Stimulated activated CD4-positive, alpha-beta T cell treated with anti-CD3 and anti-CD28 coated beads, Interleukin-4, amount 100 ng/mL, for 48 hours (primary cell): ENCODE measurements at regions not wholly inside any gene's neighbourhood (a gene's known extent, or its start where the extent isn't known, plus 50 kb on each side); places are given as distances from the start of the nearest gene placed in this dataset.
"Not testable (repeated sequence)": the region's sequence is repeated elsewhere in the genome, so short reads cannot be mapped to it uniquely, and the experiment has no call there.

Source experiments
- DNase-seq, 2 donors: peaks; one replicate each; pipeline ENCODE4 v3.0.0-alpha.2; 2020; ENCODE audit warnings: low read depth in 2 of 2

GRCh38 chr9:42239445-42240260 is 56.2 kb downstream of the SPATA31A6 start:
- not testable (repeated sequence) for DNase-seq

- not testable (repeated sequence) for DNase-seq
Observed at GRCh38 chr9:42240261-42240579, 56.8 kb downstream of the SPATA31A6 start.

DNA sequence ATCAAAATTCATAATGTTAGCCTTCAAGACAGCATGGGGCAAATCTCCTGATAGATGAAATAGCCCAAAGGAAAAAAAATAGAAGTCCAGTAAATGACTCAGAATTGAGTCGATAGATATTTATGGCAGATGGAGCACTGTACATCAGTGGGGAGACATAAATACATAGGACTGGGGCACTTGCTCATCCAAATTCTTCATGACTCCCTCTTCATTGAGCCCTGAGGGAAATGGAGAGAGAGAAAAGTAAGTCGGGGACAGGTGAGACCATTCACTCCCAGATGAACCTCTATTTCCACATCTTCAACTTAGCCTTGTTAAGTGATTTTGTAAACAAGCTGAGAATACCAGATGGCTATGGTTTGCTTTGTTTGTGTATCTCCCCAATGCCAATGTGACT is 59.8 kb downstream of the SPATA31A6 start:
- not testable (repeated sequence) for DNase-seq

DNA sequence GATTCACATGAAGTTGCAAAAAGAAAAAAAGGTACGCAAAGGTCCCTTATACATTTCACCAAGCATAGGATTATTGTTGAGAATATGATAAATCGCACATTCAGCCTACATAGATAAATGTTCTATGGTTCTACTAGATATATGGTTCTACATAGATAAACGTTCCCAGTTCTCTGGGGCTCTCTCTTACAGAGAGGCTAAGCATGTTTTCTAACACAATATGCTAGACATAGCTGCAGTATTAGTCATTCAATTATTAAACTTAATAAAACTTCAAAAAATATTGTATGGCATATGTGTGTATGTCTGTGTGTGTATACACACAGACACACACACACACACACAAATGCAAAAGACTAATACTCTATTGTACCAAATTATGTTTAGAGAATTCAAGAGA is 60.4 kb downstream of the SPATA31A6 start:
- not testable (repeated sequence) for DNase-seq

GRCh38 chr9:42268729-42269128 is 85.3 kb downstream of the SPATA31A6 start:
- DNase-seq, result not testable (repeated sequence)

DNA sequence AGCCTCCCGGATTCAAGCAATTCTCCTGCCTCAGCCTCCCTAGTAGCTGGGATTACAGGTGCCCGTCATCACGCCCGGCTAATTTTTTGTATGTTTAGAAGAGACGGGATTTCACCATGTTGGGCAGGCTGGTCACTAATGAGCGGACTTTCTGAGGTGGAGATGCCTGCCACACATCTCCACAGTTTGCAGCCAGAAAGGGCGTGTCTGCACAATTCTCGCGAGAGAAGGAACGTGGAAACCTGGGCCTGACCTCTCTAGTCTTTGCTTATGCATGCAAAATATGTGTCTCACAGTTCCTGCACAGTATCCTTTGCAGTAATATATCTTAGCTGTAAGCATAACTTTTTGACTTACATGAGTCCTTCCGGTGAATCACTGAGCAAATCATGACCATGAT is 85.7 kb downstream of the SPATA31A6 start:
- DNase-seq, result not testable (repeated sequence)

DNA sequence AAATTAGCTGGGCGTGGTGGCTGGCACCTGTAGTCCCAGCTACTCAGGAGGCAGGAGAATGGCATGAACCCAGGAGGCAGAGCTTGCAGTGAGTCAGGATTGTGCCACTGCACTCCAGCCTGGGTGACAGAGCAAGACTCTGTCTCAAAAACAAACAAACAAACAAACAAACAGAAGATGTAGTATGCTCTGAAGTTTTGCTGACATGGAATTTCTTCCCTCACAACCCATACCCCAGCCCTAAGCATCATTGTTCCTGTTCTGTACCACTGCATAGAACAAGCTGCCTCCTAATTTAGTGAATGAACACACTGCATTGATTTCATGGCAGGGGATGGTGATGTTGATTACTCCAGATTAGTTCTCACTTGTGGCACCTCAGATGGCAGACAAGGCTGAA is 89.7 kb downstream of the SPATA31A6 start:
- not testable (repeated sequence) for DNase-seq

- DNase-seq, result no peak
Observed at GRCh38 chr9:42275141-42275540, 91.7 kb downstream of the SPATA31A6 start.

DNA sequence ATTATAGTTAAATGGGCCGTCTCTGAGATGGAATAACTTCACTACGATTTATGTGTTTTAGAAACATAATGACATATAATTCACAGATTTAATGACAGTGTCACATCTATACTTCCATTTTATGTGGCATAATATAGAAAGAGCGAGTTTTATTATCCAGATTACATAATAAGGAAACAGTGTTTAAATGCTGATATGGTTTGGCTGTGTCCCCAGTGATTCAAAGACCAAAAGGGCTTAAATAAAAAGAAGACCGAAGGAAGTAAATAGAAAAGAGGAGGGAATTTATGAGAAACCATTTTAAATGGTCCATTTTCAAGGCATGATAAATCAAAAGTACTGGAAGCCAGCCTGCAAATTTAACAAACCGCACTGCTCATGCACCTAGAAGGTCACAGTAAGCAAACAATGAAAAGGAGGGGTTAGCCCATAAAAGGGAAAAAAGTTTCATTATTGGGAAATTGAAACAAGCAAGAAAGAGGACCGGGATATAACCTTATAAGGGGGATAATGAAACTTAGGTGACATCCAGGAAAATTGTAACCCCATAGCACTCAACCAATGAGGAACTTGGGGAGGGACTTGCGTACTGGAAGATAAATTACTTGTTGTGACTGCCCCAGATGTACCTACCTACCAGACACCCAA is 99.2 kb downstream of the SPATA31A6 start:
- not testable (repeated sequence) for DNase-seq

DNA sequence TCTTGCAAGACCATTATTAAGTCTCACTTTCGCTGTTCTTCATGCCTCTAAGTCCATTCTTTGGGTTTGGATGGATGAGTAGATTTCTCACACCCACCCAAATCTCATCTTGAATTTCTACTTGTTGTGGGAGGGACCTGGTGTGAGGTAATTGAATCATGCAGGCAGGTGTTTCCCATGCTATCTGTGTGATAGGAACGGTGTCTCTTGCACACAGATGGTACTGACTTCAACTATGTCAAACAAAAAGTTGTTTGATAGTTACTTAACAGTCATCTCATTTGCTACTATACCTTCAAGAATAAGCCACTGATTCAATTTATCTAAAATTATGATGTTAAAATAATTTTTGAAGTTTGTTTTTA is 99.7 kb downstream of the SPATA31A6 start:
- not testable (repeated sequence) for DNase-seq

GRCh38 chr9:42286145-42286845 is 102.8 kb downstream of the SPATA31A6 start:
- DNase-seq, result not testable (repeated sequence)

- not testable (repeated sequence) for DNase-seq
Observed at GRCh38 chr9:42288002-42288864, 104.8 kb downstream of the SPATA31A6 start.

- DNase-seq, result not testable (repeated sequence)
Observed at GRCh38 chr9:42288865-42289229, 105.4 kb downstream of the SPATA31A6 start.

- DNase-seq, result not testable (repeated sequence)
Observed at GRCh38 chr9:42300124-42300523, 116.7 kb downstream of the SPATA31A6 start.

GRCh38 chr9:42306625-42307024 is 123.2 kb downstream of the SPATA31A6 start:
- not testable (repeated sequence) for DNase-seq

DNA sequence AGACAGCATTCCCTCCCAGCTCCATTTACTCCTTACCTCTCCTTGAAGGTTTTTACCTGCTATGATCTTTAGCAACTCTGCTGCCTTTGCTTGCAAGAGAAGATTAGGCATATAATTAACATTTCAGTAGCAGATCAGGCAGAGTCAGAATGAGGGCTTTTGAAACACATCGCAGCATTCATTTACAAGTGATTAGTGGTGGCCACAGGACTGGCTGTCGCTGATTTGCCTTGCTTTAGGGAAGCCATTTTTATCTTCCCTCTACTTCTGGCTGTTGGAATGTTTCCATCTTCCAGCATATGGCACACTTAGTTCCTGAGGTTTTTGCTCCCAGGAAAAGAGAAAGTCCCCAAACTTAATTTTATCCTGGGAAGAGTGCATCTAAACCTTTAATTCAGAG is 124.0 kb downstream of the SPATA31A6 start:
- DNase-seq, result not testable (repeated sequence)

- not testable (repeated sequence) for DNase-seq
Observed at GRCh38 chr9:42310972-42311371, 127.5 kb downstream of the SPATA31A6 start.

- not testable (repeated sequence) for DNase-seq
Observed at GRCh38 chr9:42316026-42316425, 132.6 kb downstream of the SPATA31A6 start.

GRCh38 chr9:42317677-42318076 is 134.2 kb downstream of the SPATA31A6 start:
- not testable (repeated sequence) for DNase-seq

- DNase-seq, result not testable (repeated sequence)
Observed at GRCh38 chr9:42323084-42323809, 139.8 kb downstream of the SPATA31A6 start.

DNA sequence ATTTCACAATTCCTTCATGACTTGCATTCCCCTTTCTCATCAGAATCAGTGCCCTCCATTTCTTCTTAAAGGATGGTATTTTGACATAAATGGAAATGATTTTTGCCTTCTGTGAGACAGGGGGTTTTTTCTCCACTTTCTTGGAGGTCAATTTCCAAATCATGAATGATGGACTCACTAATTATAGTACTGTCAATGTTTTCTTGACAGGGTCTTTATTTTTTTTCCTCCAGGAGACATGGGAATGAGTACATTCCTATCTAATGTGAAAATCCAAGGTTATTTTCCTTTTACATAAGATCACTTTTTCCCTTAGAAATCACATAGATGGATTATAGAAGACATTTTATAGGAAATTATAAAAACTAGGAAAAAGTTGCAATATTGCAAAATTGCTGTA is 141.7 kb downstream of the SPATA31A6 start:
- DNase-seq, result not testable (repeated sequence)
